ENCODE measurements at regions not wholly inside any gene's neighbourhood (a gene's known extent, or its start where the extent isn't known, plus 50 kb on each side); places are given as distances from the start of the nearest gene placed in this dataset.
"Not testable (repeated sequence)": the region's sequence is repeated elsewhere in the genome, so short reads cannot be mapped to it uniquely, and the experiment has no call there.

GRCh38 chr21:18000981-18001686 is 182.0 kb upstream of the C21orf91 start:
- DNase-seq (ENCODE audit: low read depth) (no peak), FAIRE-seq (no peak)
- Histone ChIP-seq H3K36me3 (ENCODE audit: control insufficient read depth, insufficient read depth, low read length) (no peaks in the 10 kb centered on the region), H3K27me3 (ENCODE audit: control insufficient read depth, insufficient read depth, low read length) (no peaks in the 10 kb centered on the region), H3K4me3 (ENCODE audit: low read depth, low read length) (no peak overlapping the region)
- TF ChIP-seq CTCF (IDR thresholded peaks at IDR 0.05; ENCODE audit: insufficient read depth, low read length, severe bottlenecking): no peak

- DNase-seq (ENCODE audit: low read depth); H3K36me3 ChIP-seq (ENCODE audit: control insufficient read depth, insufficient read depth, low read length); FAIRE-seq; H3K27me3 ChIP-seq (ENCODE audit: control insufficient read depth, insufficient read depth, low read length); H3K4me3 ChIP-seq (ENCODE audit: low read depth, low read length): not testable (repeated sequence)
Observed at GRCh38 chr21:17998599-17998998, 179.4 kb upstream of the C21orf91 start.

GRCh38 chr21:17989780-17990179 is 170.6 kb upstream of the C21orf91 start:
- TF ChIP-seq CTCF (IDR thresholded peaks at IDR 0.05; ENCODE audit: insufficient read depth, low read length, severe bottlenecking): no peak
- H3K27me3 ChIP-seq (ENCODE audit: control insufficient read depth, insufficient read depth, low read length): no peaks in the 10 kb centered on the region
- FAIRE-seq: no peak

GRCh38 chr21:17988102-17988437 is 168.9 kb upstream of the C21orf91 start:
- H3K4me3 ChIP-seq (ENCODE audit: low read depth, low read length): no peak overlapping the region
- peak; percentile 4 for DNase-seq (ENCODE audit: low read depth)
- H3K36me3 ChIP-seq (ENCODE audit: control insufficient read depth, insufficient read depth, low read length): no peaks in the 10 kb centered on the region
- H3K27me3 ChIP-seq (ENCODE audit: control insufficient read depth, insufficient read depth, low read length): no peaks in the 10 kb centered on the region
- no peak for FAIRE-seq
- TF ChIP-seq CTCF (IDR thresholded peaks at IDR 0.05; ENCODE audit: insufficient read depth, low read length, severe bottlenecking): no peak

More at GRCh38 chr21:17989780-17990179, 170.6 kb upstream of the C21orf91 start:
- H3K36me3 ChIP-seq (ENCODE audit: control insufficient read depth, insufficient read depth, low read length): no peaks in the 10 kb centered on the region
- H3K4me3 ChIP-seq (ENCODE audit: low read depth, low read length): no peak overlapping the region
- no peak for DNase-seq (ENCODE audit: low read depth)

- H3K4me3 ChIP-seq (ENCODE audit: low read depth, low read length): no peak overlapping the region
- no peak for DNase-seq (ENCODE audit: low read depth)
- H3K36me3 ChIP-seq (ENCODE audit: control insufficient read depth, insufficient read depth, low read length): no peaks in the 10 kb centered on the region
- no peak for TF ChIP-seq CTCF (IDR thresholded peaks at IDR 0.05; ENCODE audit: insufficient read depth, low read length, severe bottlenecking)
- no peak for FAIRE-seq
- H3K27me3 ChIP-seq (ENCODE audit: control insufficient read depth, insufficient read depth, low read length): no peaks in the 10 kb centered on the region
Observed at GRCh38 chr21:17987382-17988101, 168.4 kb upstream of the C21orf91 start.

GRCh38 chr21:17981060-17981740 is 162.0 kb upstream of the C21orf91 start:
- TF ChIP-seq CTCF (IDR thresholded peaks at IDR 0.05; ENCODE audit: insufficient read depth, low read length, severe bottlenecking): no peak
- H3K4me3 ChIP-seq (ENCODE audit: low read depth, low read length): no peak overlapping the region
- H3K27me3 ChIP-seq (ENCODE audit: control insufficient read depth, insufficient read depth, low read length): no peaks in the 10 kb centered on the region
- no peak for DNase-seq (ENCODE audit: low read depth)
- no peaks in the 10 kb centered on the region for H3K36me3 ChIP-seq (ENCODE audit: control insufficient read depth, insufficient read depth, low read length)
- no peak for FAIRE-seq
